ENCODE measurements at regions not wholly inside any gene's neighbourhood (a gene's known extent, or its start where the extent isn't known, plus 50 kb on each side); places are given as distances from the start of the nearest gene placed in this dataset.
A peak's percentile ranks its signal among the peaks of the same experiment; 100 is the strongest.

GRCh38 chr13:40477623-40478608 is 188.5 kb downstream of the FOXO1 start:
- Histone ChIP-seq H3K9ac (ENCODE audit: low read length in 3 of 3) (no peak overlapping the region), H3K27ac (ENCODE audit: low read depth in 2 of 2, low read length in 2 of 2) (peak overlapping the region; percentile 15 to 66), H3K4me1 (ENCODE audit: control insufficient read depth in 2 of 3, insufficient read depth in 2 of 3, low read depth in 1 of 3, low read length in 3 of 3) (peaks cover 0 to 20% (median 5%) of the 10 kb centered on the region in 3 donors), H3K9me3 (ENCODE audit: control insufficient read depth in 2 of 3, insufficient read depth in 1 of 3, low read length in 3 of 3) (no peaks in the 10 kb centered on the region), H3K27me3 (ENCODE audit: control insufficient read depth, insufficient read depth, low read length) (no peaks in the 10 kb centered on the region), H3K36me3 (ENCODE audit: control insufficient read depth in 2 of 3, insufficient read depth in 3 of 3, low read length in 3 of 3) (no peaks in the 10 kb centered on the region), H3K4me3 (ENCODE audit: low read length in 3 of 3) (no peak overlapping the region)
- DNase-seq (peak in 1 of 5 donors; percentile 41), FAIRE-seq (no peak)
- TF ChIP-seq CTCF (IDR thresholded peaks at IDR 0.05; ENCODE audit: borderline replicate concordance, extremely low read depth, insufficient read depth) = no peak
- intact Hi-C loops (cut with DNase I) = no loop called here

GRCh38 chr13:40478775-40479174 is 187.7 kb downstream of the FOXO1 start:
- H3K27ac ChIP-seq (ENCODE audit: low read depth in 2 of 2, low read length in 2 of 2) = no peak overlapping the region
- TF ChIP-seq CTCF (IDR thresholded peaks at IDR 0.05; ENCODE audit: borderline replicate concordance, extremely low read depth, insufficient read depth) = no peak
- H3K9me3 ChIP-seq (ENCODE audit: control insufficient read depth in 2 of 3, insufficient read depth in 1 of 3, low read length in 3 of 3) = no peaks in the 10 kb centered on the region
- H3K27me3 ChIP-seq (ENCODE audit: control insufficient read depth, insufficient read depth, low read length) = no peaks in the 10 kb centered on the region
- no peak overlapping the region for H3K9ac ChIP-seq (ENCODE audit: low read length in 3 of 3)
- peaks cover 0 to 20% (median 5%) of the 10 kb centered on the region in 3 donors for H3K4me1 ChIP-seq (ENCODE audit: control insufficient read depth in 2 of 3, insufficient read depth in 2 of 3, low read depth in 1 of 3, low read length in 3 of 3)
- H3K36me3 ChIP-seq (ENCODE audit: control insufficient read depth in 2 of 3, insufficient read depth in 3 of 3, low read length in 3 of 3) = no peaks in the 10 kb centered on the region
- intact Hi-C loops (cut with DNase I) = no loop called here
- DNase-seq (no peak), FAIRE-seq (no peak)
- no peak overlapping the region for H3K4me3 ChIP-seq (ENCODE audit: low read length in 3 of 3)

GRCh38 chr13:40479196-40479845 is 187.1 kb downstream of the FOXO1 start:
- FAIRE-seq = no peak
- no peak for DNase-seq
- H3K27ac ChIP-seq (ENCODE audit: low read depth in 2 of 2, low read length in 2 of 2) = no peak overlapping the region

More at GRCh38 chr13:40479196-40479845, 187.1 kb downstream of the FOXO1 start:
- intact Hi-C loops (cut with DNase I) = no loop called here
- H3K4me1 ChIP-seq (ENCODE audit: control insufficient read depth in 2 of 3, insufficient read depth in 2 of 3, low read depth in 1 of 3, low read length in 3 of 3) = peaks cover 0 to 20% (median 5%) of the 10 kb centered on the region in 3 donors
- no peaks in the 10 kb centered on the region for H3K36me3 ChIP-seq (ENCODE audit: control insufficient read depth in 2 of 3, insufficient read depth in 3 of 3, low read length in 3 of 3)
- TF ChIP-seq CTCF (IDR thresholded peaks at IDR 0.05; ENCODE audit: borderline replicate concordance, extremely low read depth, insufficient read depth) = no peak
- H3K4me3 ChIP-seq (ENCODE audit: low read length in 3 of 3) = no peak overlapping the region
- H3K27me3 ChIP-seq (ENCODE audit: control insufficient read depth, insufficient read depth, low read length) = no peaks in the 10 kb centered on the region
- no peaks in the 10 kb centered on the region for H3K9me3 ChIP-seq (ENCODE audit: control insufficient read depth in 2 of 3, insufficient read depth in 1 of 3, low read length in 3 of 3)
- H3K9ac ChIP-seq (ENCODE audit: low read length in 3 of 3) = no peak overlapping the region
